Pancreas (tissue), 10 donors: ENCODE measurements at regions not wholly inside any gene's neighbourhood (a gene's known extent, or its start where the extent isn't known, plus 50 kb on each side); places are given as distances from the start of the nearest gene placed in this dataset.

Source experiments
- ATAC-seq, 4 donors: fragments of 200-7000 bp; cut with Tn5 transposase; one replicate each; pipeline versions ENCODE4 v1.8.0 to v1.9.1; 2020; ENCODE audit warnings: mild to moderate bottlenecking in 4 of 4, moderate library complexity in 4 of 4
- DNase-seq, 6 donors: peaks; one replicate each; pipeline ENCODE4 v3.0.0-alpha.2; 2020
- FAIRE-seq: peaks from 2 replicates; lab custom pipeline; 2012; peaks lifted over from hg19 to GRCh38; lab: Jason Lieb, UNC
- H3K27ac ChIP-seq, 4 donors: fragments of 200-600 bp; sonication (generic); 1 replicate in 3 of 4; 2 replicates in 1 of 4; pipeline versions ENCODE4 v1.5.0 to v1.8.0; 2020
- H3K27me3 ChIP-seq, 4 donors: fragments of 200-600 bp; one replicate each; pipeline ENCODE4 v1.8.0; 2021
- H3K36me3 ChIP-seq, 3 donors: fragments of 200-600 bp; sonication (generic) in 1 of 3; one replicate each; pipeline versions ENCODE4 v1.5.0 to v1.8.0; 2020 to 2021
- H3K4me1 ChIP-seq, 3 donors: fragments of 200-600 bp; one replicate each; pipeline ENCODE4 v1.8.0; 2021
- H3K4me3 ChIP-seq, 4 donors: fragments of 200-600 bp; sonication (generic) in 2 of 4; one replicate each; pipeline versions ENCODE4 v1.5.0 to v1.8.0; 2020 to 2021
- H3K9me3 ChIP-seq, 4 donors: fragments of 200-600 bp; one replicate each; pipeline ENCODE4 v1.8.0; 2021
- CTCF ChIP-seq, 4 donors: fragments of 200-600 bp; sonication (generic) in 3 of 4; IDR thresholded peaks; one replicate each; pipeline versions ENCODE4 v1.5.0 to v1.8.0; 2021; ENCODE audit warnings: antibody characterized with exemption in 4 of 4
- WGBS, 2 donors: extraction: QIAGEN DNeasy Blood & Tissue Kit; methylation state at CpG; one replicate each; pipeline ENCODE4 v1.1.7; 2013; 5-methylcytosine and 5-hydroxymethylcytosine counted together
- intact Hi-C, 3 donors: fragments of 100-400 bp; cut with DNase I; formaldehyde crosslinking; loops; one replicate each; pipeline versions ENCODE4 v1.11.1 to v1.14.2; 2022
- donor health status: healthy with polysubstance abuse.
- donor health status: DM: no; HTN: no; CAD: no; lungs with moderate emphysema.
- donor health status: DM: no; HTN: no; CAD: no.
- donor health status: control.
- donor health status: control.
- donor health status: Bipolar disorder and iron deficiency.
- donor health status: DM: yes; HTN: yes; CAD: no.
- donor health status: DM: no; HTN: no; CAD: no.
- donor health status: DM: no; HTN: no; CAD: no.
- donor health status: DM: yes; HTN: yes; CAD: no.

DNA sequence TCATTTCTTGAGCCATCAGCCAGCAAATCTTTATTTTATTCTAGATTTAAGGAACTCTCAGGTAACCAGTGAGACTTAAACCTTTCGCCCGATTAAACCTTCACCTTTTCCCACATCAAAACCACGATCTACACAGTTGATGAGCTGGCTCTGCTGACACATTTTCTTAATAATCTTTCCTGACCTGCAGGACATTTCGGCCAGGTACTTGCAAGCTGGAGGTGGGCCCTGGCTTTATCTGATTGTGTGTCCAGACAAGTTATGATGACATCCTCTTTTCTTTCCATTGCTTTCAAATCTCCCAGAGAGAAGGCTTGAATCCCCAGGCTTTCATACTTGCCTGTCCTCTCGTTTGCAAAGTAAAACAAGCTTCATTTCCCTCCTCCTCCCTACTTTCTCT, 144.2 kb downstream of the EFNB2 start:
- FAIRE-seq (no peak), ATAC-seq (no peak), DNase-seq (no peak)
- H3K4me3 ChIP-seq, result no peak overlapping the region
- no peaks in the 10 kb centered on the region for H3K9me3 ChIP-seq
- no peaks in the 10 kb centered on the region for H3K27me3 ChIP-seq
- TF ChIP-seq CTCF (IDR thresholded peaks at IDR 0.05), result no peak
- H3K36me3 ChIP-seq, result no peaks in the 10 kb centered on the region
- WGBS, 2 donors, result 66 to 74% methylated on average over 5 of the region's 5 CpGs
- intact Hi-C loops, result no loop called here
- H3K27ac ChIP-seq, result no peak overlapping the region
- no peaks in the 10 kb centered on the region for H3K4me1 ChIP-seq

DNA sequence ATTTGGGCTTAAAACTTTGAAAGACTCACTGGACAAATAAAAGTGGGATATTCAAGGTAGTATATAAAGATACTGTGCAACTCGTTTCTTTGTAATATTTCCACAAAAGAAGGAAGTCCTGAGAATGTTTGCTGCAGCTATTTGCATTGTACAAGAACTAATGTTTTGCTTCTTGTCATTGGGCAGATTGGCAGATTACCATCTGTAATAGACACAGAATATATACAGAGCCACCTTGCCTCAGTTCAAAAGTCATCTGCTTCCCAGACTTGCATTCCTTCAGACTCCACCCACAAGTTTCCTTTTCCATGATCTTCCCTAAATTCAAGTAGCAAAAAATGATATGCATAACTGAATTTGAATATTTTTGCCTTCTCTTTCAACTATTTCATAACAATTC, 145.1 kb downstream of the EFNB2 start:
- FAIRE-seq, result no peak
- Histone ChIP-seq H3K4me3 (no peak overlapping the region), H3K4me1 (no peaks in the 10 kb centered on the region), H3K9me3 (no peaks in the 10 kb centered on the region), H3K27me3 (no peaks in the 10 kb centered on the region), H3K27ac (no peak overlapping the region), H3K36me3 (no peaks in the 10 kb centered on the region)
- 20 to 40% methylated on average over 1 of the region's 1 CpG for WGBS, 2 donors
- no peak for TF ChIP-seq CTCF (IDR thresholded peaks at IDR 0.05)
- no peak for ATAC-seq
- intact Hi-C loops, result no loop called here
- DNase-seq, result no peak

- 65 to 79% methylated on average over 6 of the region's 6 CpGs for WGBS, 2 donors
- intact Hi-C loops, result no loop called here
- no peak overlapping the region for H3K27ac ChIP-seq
- ATAC-seq (no peak), DNase-seq (no peak), FAIRE-seq (no peak)
- no peaks in the 10 kb centered on the region for H3K27me3 ChIP-seq
- H3K36me3 ChIP-seq, result no peaks in the 10 kb centered on the region
- no peaks in the 10 kb centered on the region for H3K9me3 ChIP-seq
- TF ChIP-seq CTCF (IDR thresholded peaks at IDR 0.05), result no peak
- no peaks in the 10 kb centered on the region for H3K4me1 ChIP-seq
- H3K4me3 ChIP-seq, result no peak overlapping the region
These were observed 149.8 kb downstream of the EFNB2 start for GRCh38 chr13:106385654-106386053.

GRCh38 chr13:106384516-106384915, 150.9 kb downstream of the EFNB2 start:
- Histone ChIP-seq H3K27ac (no peak overlapping the region), H3K9me3 (no peaks in the 10 kb centered on the region), H3K27me3 (no peaks in the 10 kb centered on the region), H3K36me3 (no peaks in the 10 kb centered on the region), H3K4me3 (no peak overlapping the region), H3K4me1 (no peaks in the 10 kb centered on the region)
- DNase-seq (no peak), ATAC-seq (no peak), FAIRE-seq (no peak)
- TF ChIP-seq CTCF (IDR thresholded peaks at IDR 0.05), result no peak
- WGBS, 2 donors, result 66 to 70% methylated on average over 4 of the region's 4 CpGs
- intact Hi-C loops, result no loop called here

DNA sequence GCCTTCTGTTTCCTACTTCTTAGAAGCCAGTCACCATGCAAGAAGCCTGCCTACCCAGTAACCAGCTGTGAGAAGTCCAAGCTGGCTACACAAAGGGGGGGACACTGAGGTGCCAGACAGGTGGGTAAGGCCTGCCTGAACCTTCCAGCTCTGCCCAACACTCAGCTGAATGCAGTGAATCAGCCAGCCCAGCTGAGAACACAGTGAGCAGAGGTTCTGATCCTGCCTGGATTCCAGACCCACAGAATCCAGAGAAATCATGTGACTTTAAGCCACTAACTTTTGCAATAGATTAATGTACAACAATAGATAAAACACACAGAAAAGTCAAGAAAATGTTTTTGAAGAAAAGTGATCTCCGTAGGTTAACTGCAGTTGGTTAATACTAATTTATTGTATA, 151.7 kb downstream of the EFNB2 start:
- Histone ChIP-seq H3K27me3 (no peaks in the 10 kb centered on the region), H3K4me1 (no peaks in the 10 kb centered on the region), H3K4me3 (no peak overlapping the region), H3K36me3 (no peaks in the 10 kb centered on the region), H3K27ac (no peak overlapping the region), H3K9me3 (no peaks in the 10 kb centered on the region)
- FAIRE-seq (no peak), ATAC-seq (no peak), DNase-seq (no peak)
- 97 to 100% methylated on average over 1 of the region's 1 CpG for WGBS, 2 donors
- intact Hi-C loops, result no loop called here
- TF ChIP-seq CTCF (IDR thresholded peaks at IDR 0.05), result no peak
